AG10803 (cell line): ENCODE measurements at regions not wholly inside any gene's neighbourhood (a gene's known extent, or its start where the extent isn't known, plus 50 kb on each side); places are given as distances from the start of the nearest gene placed in this dataset.
"Not testable (repeated sequence)": the region's sequence is repeated elsewhere in the genome, so short reads cannot be mapped to it uniquely, and the experiment has no call there.

Experiments used
- DNase-seq: peaks from one replicate; pipeline ENCODE4 v3.0.0; 2010; ENCODE audit warnings: low read depth
- H3K4me3 ChIP-seq: 2 replicates; pipeline ENCODE4 v1.5.1; 2011; ENCODE audit warnings: mild to moderate bottlenecking, low read length, control low read depth

DNA sequence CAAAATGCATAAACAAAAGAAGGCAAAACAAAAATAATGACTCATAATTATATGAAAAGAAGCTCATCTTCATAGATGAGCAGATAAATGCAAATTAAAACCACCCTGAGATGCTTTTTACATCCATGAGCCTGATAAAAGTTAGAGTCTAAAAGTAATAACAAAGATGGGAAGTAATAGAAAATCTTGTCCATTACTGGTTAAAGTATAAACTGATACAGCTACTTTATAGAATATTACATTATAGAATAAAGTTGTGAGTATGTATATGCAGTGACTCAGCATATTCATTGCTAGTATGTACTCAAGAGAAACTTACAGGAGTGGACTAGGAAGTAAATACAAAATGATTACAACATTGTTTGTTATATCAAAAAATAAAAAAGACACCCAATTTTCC lies 333.0 kb downstream of the OR4F29 start:
- H3K4me3 ChIP-seq, DNase-seq: not testable (repeated sequence)

- DNase-seq, H3K4me3 ChIP-seq: not testable (repeated sequence)
Observed at GRCh38 chr1:115534-115933, 335.9 kb downstream of the OR4F29 start.

DNA sequence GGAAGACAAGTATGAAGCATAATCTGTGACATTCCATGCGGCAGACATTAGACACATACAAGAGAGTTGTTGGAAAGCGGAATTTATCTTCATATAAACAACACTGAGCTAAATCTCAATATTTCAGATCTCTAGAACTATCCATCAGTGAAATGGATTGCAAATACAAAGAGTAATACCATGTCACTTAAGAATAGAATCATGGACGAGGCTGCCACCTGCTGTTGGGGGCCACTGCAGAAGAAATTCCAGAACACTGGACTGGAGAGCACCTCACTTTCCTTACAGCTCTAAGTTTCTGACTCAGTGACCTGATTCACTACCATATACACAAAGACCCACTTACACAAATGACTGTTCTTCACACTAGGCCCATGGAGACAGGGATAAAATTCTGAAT lies 346.7 kb downstream of the OR4F29 start:
- not testable (repeated sequence) for H3K4me3 ChIP-seq, DNase-seq

- not testable (repeated sequence) for H3K4me3 ChIP-seq, DNase-seq
Observed at GRCh38 chr1:99481-99880, 352.0 kb downstream of the OR4F29 start.

DNA sequence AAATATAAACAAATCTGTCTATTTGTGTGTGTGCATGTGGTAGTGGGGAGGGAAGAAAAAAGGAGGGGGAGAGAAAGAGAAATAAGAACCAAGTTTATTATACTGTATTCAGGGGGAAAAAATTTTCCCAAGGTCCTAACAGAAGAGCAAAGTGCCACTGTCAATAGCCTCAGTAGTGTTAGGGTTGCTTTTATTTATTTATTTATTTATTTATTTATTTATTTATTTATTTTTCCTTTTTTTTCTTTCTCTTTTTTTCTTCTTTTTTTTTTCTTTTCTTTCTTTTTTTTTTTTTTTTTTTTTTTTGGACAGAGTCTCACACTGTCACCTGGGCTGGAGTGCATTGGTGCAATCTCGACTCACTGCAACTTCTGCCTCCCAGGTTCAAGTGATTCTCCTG lies 352.7 kb downstream of the OR4F29 start:
- H3K4me3 ChIP-seq, DNase-seq: not testable (repeated sequence)

- not testable (repeated sequence) for DNase-seq, H3K4me3 ChIP-seq
Observed at GRCh38 chr1:91279-91678, 360.2 kb downstream of the OR4F29 start.

- H3K4me3 ChIP-seq, DNase-seq: not testable (repeated sequence)
Observed at GRCh38 chr1:88110-88509, 363.4 kb downstream of the OR4F29 start.

GRCh38 chr1:79152-79551 lies 372.3 kb downstream of the OR4F29 start:
- DNase-seq, H3K4me3 ChIP-seq: not testable (repeated sequence)

DNA sequence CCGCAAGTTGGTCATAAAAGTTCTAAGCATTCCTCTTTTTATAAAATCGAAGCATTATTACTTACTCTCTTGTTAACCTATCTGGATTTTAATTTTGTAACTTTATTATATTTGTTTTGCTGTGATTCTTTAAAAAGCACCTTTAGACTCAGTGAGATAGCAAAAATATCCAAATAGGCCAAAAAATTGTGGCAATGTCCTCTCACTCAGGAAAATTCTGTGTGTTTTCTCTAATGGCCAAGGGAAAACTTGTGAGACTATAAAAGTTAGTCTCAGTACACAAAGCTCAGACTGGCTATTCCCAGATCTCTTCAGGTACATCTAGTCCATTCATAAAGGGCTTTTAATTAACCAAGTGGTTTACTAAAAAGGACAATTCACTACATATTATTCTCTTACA lies 386.4 kb downstream of the OR4F29 start, which contains the start of gene OR4F5:
Gene OR4F5, plus strand, starts transcription at position 301 of the 400 bp plus-strand sequence.
- H3K4me3 ChIP-seq, DNase-seq: not testable (repeated sequence)

DNA sequence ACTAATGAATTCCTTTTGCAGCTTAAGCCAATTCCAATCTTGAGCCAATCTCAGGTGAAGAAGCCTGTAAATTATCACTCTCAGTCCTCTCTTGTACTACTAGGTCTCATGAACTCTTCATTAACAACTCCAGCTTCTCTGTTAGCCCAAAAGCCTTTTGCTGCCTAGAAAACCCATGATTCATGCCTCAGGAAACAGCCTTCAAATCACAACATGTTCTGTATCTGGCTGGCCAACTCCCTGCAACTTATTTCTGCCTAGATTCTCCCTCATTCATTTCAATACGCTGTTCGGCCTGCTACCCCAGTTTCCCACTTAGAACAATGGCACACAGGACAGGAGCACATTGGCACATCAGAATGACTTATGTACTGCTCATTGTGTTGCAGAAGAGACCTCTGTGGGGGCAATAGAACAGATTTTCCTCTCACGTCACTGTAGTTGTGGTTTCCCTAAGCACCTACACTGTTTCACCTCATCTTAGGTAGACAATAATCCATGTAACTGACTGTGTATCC lies 395.4 kb downstream of the OR4F29 start:
- not testable (repeated sequence) for DNase-seq, H3K4me3 ChIP-seq

DNA sequence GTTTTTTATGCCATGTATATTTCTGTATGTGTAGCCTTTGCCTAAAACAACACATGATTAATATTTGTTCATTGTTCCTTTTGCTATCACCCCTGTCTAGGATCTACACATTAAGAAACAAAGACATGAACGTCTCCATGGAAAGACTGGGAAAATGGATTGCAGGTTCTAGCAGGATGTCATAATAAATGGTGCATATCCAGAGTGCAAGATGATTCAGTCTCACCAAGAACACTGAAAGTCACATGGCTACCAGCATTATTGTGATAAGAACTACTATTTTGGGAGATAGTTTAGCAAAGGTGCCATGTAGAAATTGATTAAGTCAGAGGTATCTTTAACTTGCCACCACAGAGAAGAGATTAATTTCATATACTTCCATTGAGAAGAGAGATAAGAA lies 398.3 kb downstream of the OR4F29 start:
- H3K4me3 ChIP-seq, DNase-seq: not testable (repeated sequence)

GRCh38 chr1:41965-42466 lies 409.5 kb downstream of the OR4F29 start:
- not testable (repeated sequence) for H3K4me3 ChIP-seq, DNase-seq

GRCh38 chr1:41197-41596 lies 410.3 kb downstream of the OR4F29 start:
- not testable (repeated sequence) for H3K4me3 ChIP-seq, DNase-seq

GRCh38 chr1:29183-29582 lies 422.3 kb downstream of the OR4F29 start:
- DNase-seq, H3K4me3 ChIP-seq: not testable (repeated sequence)

GRCh38 chr1:17298-17697 lies 434.2 kb downstream of the OR4F29 start:
- not testable (repeated sequence) for H3K4me3 ChIP-seq, DNase-seq

GRCh38 chr1:16025-16424 lies 435.5 kb downstream of the OR4F29 start:
- H3K4me3 ChIP-seq, DNase-seq: not testable (repeated sequence)

- not testable (repeated sequence) for H3K4me3 ChIP-seq, DNase-seq
Observed at GRCh38 chr1:9941-10717, 441.3 kb downstream of the OR4F29 start.
